ENCODE measurements at regions not wholly inside any gene's neighbourhood (a gene's known extent, or its start where the extent isn't known, plus 50 kb on each side); places are given as distances from the start of the nearest gene placed in this dataset.
"Not testable (repeated sequence)": the region's sequence is repeated elsewhere in the genome, so short reads cannot be mapped to it uniquely, and the experiment has no call there.

GRCh38 chr16:33711616-33712015 lies 252.2 kb downstream of the TP53TG3F start:
- DNase-seq (ENCODE audit: low spot score), result not testable (repeated sequence)

- not testable (repeated sequence) for DNase-seq (ENCODE audit: low spot score)
Measured at GRCh38 chr16:33712308-33712707, 252.9 kb downstream of the TP53TG3F start.

- not testable (repeated sequence) for DNase-seq (ENCODE audit: low spot score)
Measured at GRCh38 chr16:33712851-33713709, 253.7 kb downstream of the TP53TG3F start.

- not testable (repeated sequence) for DNase-seq (ENCODE audit: low spot score)
Measured at GRCh38 chr16:33713710-33714538, 254.5 kb downstream of the TP53TG3F start.

GRCh38 chr16:33731167-33731566 lies 271.8 kb downstream of the TP53TG3F start:
- DNase-seq (ENCODE audit: low spot score), result not testable (repeated sequence)

GRCh38 chr16:33734650-33735049 lies 275.2 kb downstream of the TP53TG3F start:
- DNase-seq (ENCODE audit: low spot score), result not testable (repeated sequence)

- DNase-seq (ENCODE audit: low spot score), result not testable (repeated sequence)
Measured at GRCh38 chr16:33766869-33767765, 307.7 kb downstream of the TP53TG3F start.

GRCh38 chr16:33768710-33769109 lies 309.3 kb downstream of the TP53TG3F start:
- not testable (repeated sequence) for DNase-seq (ENCODE audit: low spot score)

GRCh38 chr16:33769180-33769846 lies 309.9 kb downstream of the TP53TG3F start:
- not testable (repeated sequence) for DNase-seq (ENCODE audit: low spot score)

GRCh38 chr16:33770478-33770877 lies 311.1 kb downstream of the TP53TG3F start:
- not testable (repeated sequence) for DNase-seq (ENCODE audit: low spot score)

- peak; percentile 0 for DNase-seq (ENCODE audit: low spot score)
Measured at GRCh38 chr16:33771211-33771610, 311.8 kb downstream of the TP53TG3F start.

GRCh38 chr16:33773966-33774365 lies 314.6 kb downstream of the TP53TG3F start:
- not testable (repeated sequence) for DNase-seq (ENCODE audit: low spot score)

- not testable (repeated sequence) for DNase-seq (ENCODE audit: low spot score)
Measured at GRCh38 chr16:33774724-33775123, 315.3 kb downstream of the TP53TG3F start.

- DNase-seq (ENCODE audit: low spot score), result not testable (repeated sequence)
Measured at GRCh38 chr16:33816328-33816944, 357.0 kb downstream of the TP53TG3F start.

GRCh38 chr16:33824736-33825135 lies 365.3 kb downstream of the TP53TG3F start:
- DNase-seq (ENCODE audit: low spot score), result not testable (repeated sequence)

GRCh38 chr16:33827522-33827921 lies 368.1 kb downstream of the TP53TG3F start:
- not testable (repeated sequence) for DNase-seq (ENCODE audit: low spot score)

- DNase-seq (ENCODE audit: low spot score), result not testable (repeated sequence)
Measured at GRCh38 chr16:33839157-33839556, 379.7 kb downstream of the TP53TG3F start.
